K562 (cell line): ENCODE measurements at regions not wholly inside any gene's neighbourhood (a gene's known extent, or its start where the extent isn't known, plus 50 kb on each side); places are given as distances from the start of the nearest gene placed in this dataset.

ENCODE experiments used
- ELF4 ChIP-seq: fragments of 450-650 bp; formaldehyde crosslinking; IDR thresholded peaks from 2 replicates; pipeline ENCODE4 v1.4.0; 2022; ENCODE audit warnings: missing genetic modification characterization
- EP300 ChIP-seq: IDR thresholded peaks from 2 replicates; pipeline ENCODE4 v1.6.1; 2012; ENCODE audit warnings: low read length, improper control_type of control experiment
- TSHZ1 ChIP-seq: fragments of 250-450 bp; sonication (Bioruptor Pico); IDR thresholded peaks from 2 replicates; pipeline ENCODE4 v1.4.0; 2020; ENCODE audit warnings: mild to moderate bottlenecking, moderate library complexity
- UBTF ChIP-seq, 2 experiments: IDR thresholded peaks; 2 replicates each; pipeline ENCODE4 v1.6.1; 2012; ENCODE audit warnings: improper control_type of control experiment in 2 of 2, low read depth in 2 of 2, low read length in 2 of 2, borderline replicate concordance in 1 of 2
- ZC3H8 ChIP-seq: fragments of 450-650 bp; IDR thresholded peaks from 2 replicates; pipeline ENCODE4 v1.6.1; 2017
- ZNF445 ChIP-seq: fragments of 250-450 bp; sonication (Bioruptor Pico); IDR thresholded peaks from 2 replicates; pipeline ENCODE4 v1.4.0; 2020; ENCODE audit warnings: low read depth, mild to moderate bottlenecking, moderate library complexity
- TF ChIP-seq, protein P1 (sequence below): fragments of 200-800 bp; sonication (Bioruptor generic); IDR thresholded peaks from 2 replicates; pipeline ENCODE4 v1.6.1; 2017; ENCODE audit warnings: missing genetic modification characterization, missing compliant biosample characterization

- TF ChIP-seq, protein P1, sequence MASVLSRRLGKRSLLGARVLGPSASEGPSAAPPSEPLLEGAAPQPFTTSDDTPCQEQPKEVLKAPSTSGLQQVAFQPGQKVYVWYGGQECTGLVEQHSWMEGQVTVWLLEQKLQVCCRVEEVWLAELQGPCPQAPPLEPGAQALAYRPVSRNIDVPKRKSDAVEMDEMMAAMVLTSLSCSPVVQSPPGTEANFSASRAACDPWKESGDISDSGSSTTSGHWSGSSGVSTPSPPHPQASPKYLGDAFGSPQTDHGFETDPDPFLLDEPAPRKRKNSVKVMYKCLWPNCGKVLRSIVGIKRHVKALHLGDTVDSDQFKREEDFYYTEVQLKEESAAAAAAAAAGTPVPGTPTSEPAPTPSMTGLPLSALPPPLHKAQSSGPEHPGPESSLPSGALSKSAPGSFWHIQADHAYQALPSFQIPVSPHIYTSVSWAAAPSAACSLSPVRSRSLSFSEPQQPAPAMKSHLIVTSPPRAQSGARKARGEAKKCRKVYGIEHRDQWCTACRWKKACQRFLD (CRISPR knock-in tag), result no peak
- no peak for TF ChIP-seq ZNF445
- no peak for TF ChIP-seq EP300
- TF ChIP-seq ZC3H8, result no peak
- TF ChIP-seq TSHZ1, result no peak
- TF ChIP-seq UBTF (IDR thresholded peaks at IDR 0.05; ENCODE audit: borderline replicate concordance in 1 of 2, low read depth in 2 of 2, low read length in 2 of 2), result no peak
- TF ChIP-seq ELF4 (CRISPR knock-in tag), result no peak
- TF ChIP-seq, all 486 proteins: peak for 0
Observed at GRCh38 chr18:32618546-32618945, 147.9 kb upstream of the GAREM1 start (continued).
